WI38 (cell line): ENCODE measurements at regions not wholly inside any gene's neighbourhood (a gene's known extent, or its start where the extent isn't known, plus 50 kb on each side); places are given as distances from the start of the nearest gene placed in this dataset.

Source experiments
- H3K4me3 ChIP-seq: 2 replicates; pipeline ENCODE4 v1.5.1; 2011; ENCODE audit warnings: low read depth, mild to moderate bottlenecking, control low read depth, low read length
- TF ChIP-seq, protein P1 (sequence below): IDR thresholded peaks from 2 replicates; pipeline ENCODE4 v1.5.1; 2012; ENCODE audit warnings: low read depth, mild to moderate bottlenecking, control low read depth, low read length

- TF ChIP-seq, protein P1, sequence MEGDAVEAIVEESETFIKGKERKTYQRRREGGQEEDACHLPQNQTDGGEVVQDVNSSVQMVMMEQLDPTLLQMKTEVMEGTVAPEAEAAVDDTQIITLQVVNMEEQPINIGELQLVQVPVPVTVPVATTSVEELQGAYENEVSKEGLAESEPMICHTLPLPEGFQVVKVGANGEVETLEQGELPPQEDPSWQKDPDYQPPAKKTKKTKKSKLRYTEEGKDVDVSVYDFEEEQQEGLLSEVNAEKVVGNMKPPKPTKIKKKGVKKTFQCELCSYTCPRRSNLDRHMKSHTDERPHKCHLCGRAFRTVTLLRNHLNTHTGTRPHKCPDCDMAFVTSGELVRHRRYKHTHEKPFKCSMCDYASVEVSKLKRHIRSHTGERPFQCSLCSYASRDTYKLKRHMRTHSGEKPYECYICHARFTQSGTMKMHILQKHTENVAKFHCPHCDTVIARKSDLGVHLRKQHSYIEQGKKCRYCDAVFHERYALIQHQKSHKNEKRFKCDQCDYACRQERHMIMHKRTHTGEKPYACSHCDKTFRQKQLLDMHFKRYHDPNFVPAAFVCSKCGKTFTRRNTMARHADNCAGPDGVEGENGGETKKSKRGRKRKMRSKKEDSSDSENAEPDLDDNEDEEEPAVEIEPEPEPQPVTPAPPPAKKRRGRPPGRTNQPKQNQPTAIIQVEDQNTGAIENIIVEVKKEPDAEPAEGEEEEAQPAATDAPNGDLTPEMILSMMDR = no peak
- no peak overlapping the region for H3K4me3 ChIP-seq
These were observed 125.5 kb downstream of the PALM2AKAP2 start for GRCh38 chr9:109905472-109905871.

- TF ChIP-seq, protein P1 = no peak
- H3K4me3 ChIP-seq = no peak overlapping the region
These were observed 126.9 kb downstream of the PALM2AKAP2 start for GRCh38 chr9:109906766-109907382.

- no peak overlapping the region for H3K4me3 ChIP-seq
- TF ChIP-seq, protein P1 = no peak
These were observed 127.4 kb downstream of the PALM2AKAP2 start for GRCh38 chr9:109907400-109907799.

GRCh38 chr9:109907810-109908458 lies 127.9 kb downstream of the PALM2AKAP2 start:
- H3K4me3 ChIP-seq = no peak overlapping the region
- TF ChIP-seq, protein P1 = no peak

- H3K4me3 ChIP-seq = no peak overlapping the region
- TF ChIP-seq, protein P1 = no peak
These were observed 128.7 kb downstream of the PALM2AKAP2 start for GRCh38 chr9:109908459-109909390.

- H3K4me3 ChIP-seq = no peak overlapping the region
- TF ChIP-seq, protein P1 = no peak
These were observed 130.9 kb downstream of the PALM2AKAP2 start for GRCh38 chr9:109910671-109911518.
